DOHH2 (cell line): ENCODE measurements at regions not wholly inside any gene's neighbourhood (a gene's known extent, or its start where the extent isn't known, plus 50 kb on each side); places are given as distances from the start of the nearest gene placed in this dataset.

Source experiments
- H3F3A ChIP-seq: fragments of 200-600 bp; sonication (generic), shearing (Covaris generic); 2 replicates; pipeline ENCODE4 v1.6.0; 2016; ENCODE audit warnings: antibody characterized with exemption, mild to moderate bottlenecking; ENCODE audit not compliant: control insufficient read depth, insufficient read depth
- H3K27ac ChIP-seq: fragments of 200-600 bp; sonication (generic); 2 replicates; pipeline ENCODE4 v1.5.1; 2014; ENCODE audit warnings: low read depth, mild to moderate bottlenecking, low read length, moderate library complexity
- H3K27me3 ChIP-seq: fragments of 200-600 bp; sonication (generic); 2 replicates; pipeline ENCODE4 v1.6.1; 2014; ENCODE audit warnings: mild to moderate bottlenecking, low read length, mixed read lengths; ENCODE audit not compliant: control insufficient read depth
- H3K36me3 ChIP-seq: fragments of 200-600 bp; sonication (generic); 2 replicates; pipeline ENCODE4 v1.6.1; 2014; ENCODE audit warnings: mild to moderate bottlenecking, low read length, moderate library complexity, mixed read lengths; ENCODE audit not compliant: control insufficient read depth
- H3K4me1 ChIP-seq: fragments of 200-600 bp; sonication (generic); 2 replicates; pipeline ENCODE4 v1.6.1; 2014; ENCODE audit warnings: mild to moderate bottlenecking, low read length, mixed read lengths; ENCODE audit not compliant: control insufficient read depth
- H3K4me2 ChIP-seq: fragments of 200-600 bp; sonication (generic); 2 replicates; pipeline ENCODE4 v1.6.0; 2014; ENCODE audit warnings: mild to moderate bottlenecking, low read length, moderate library complexity
- H3K4me3 ChIP-seq: fragments of 200-600 bp; sonication (generic); 2 replicates; pipeline ENCODE4 v1.5.1; 2014; ENCODE audit warnings: mild to moderate bottlenecking, low read length, mixed read lengths
- H3K79me2 ChIP-seq: fragments of 200-600 bp; sonication (generic); 2 replicates; pipeline ENCODE4 v1.6.1; 2014; ENCODE audit warnings: mild to moderate bottlenecking, low read length, mixed read lengths; ENCODE audit not compliant: control insufficient read depth
- H3K9me2 ChIP-seq: fragments of 200-600 bp; sonication (generic); replicated peaks from 2 replicates; pipeline ENCODE4 v1.6.1; 2014; ENCODE audit warnings: mild to moderate bottlenecking, low read length, mixed read lengths; ENCODE audit not compliant: control insufficient read depth
- H3K9me3 ChIP-seq: fragments of 200-600 bp; sonication (generic); 2 replicates; pipeline ENCODE4 v1.6.1; 2014; ENCODE audit warnings: antibody characterized with exemption, low read length, mixed read lengths; ENCODE audit not compliant: control insufficient read depth, insufficient read depth
- H4K20me1 ChIP-seq: fragments of 200-600 bp; sonication (generic); 2 replicates; pipeline ENCODE4 v1.6.0; 2014; ENCODE audit warnings: low read depth, mild to moderate bottlenecking, antibody characterized with exemption, low read length, moderate library complexity; ENCODE audit not compliant: control insufficient read depth, insufficient read depth
- CTCF ChIP-seq: fragments of 200-600 bp; sonication (generic); IDR thresholded peaks from one replicate; pipeline ENCODE4 v1.5.1; 2014; ENCODE audit warnings: antibody characterized with exemption, mild to moderate bottlenecking, low read depth, low read length; ENCODE audit not compliant: poor library complexity, severe bottlenecking
- EZH2phosphoT487 ChIP-seq: fragments of 200-600 bp; sonication (generic); IDR thresholded peaks from 2 replicates; pipeline ENCODE4 v1.6.1; 2017; ENCODE audit warnings: borderline replicate concordance, mild to moderate bottlenecking, antibody characterized with exemption, low read length, moderate library complexity, mixed read lengths

DNA sequence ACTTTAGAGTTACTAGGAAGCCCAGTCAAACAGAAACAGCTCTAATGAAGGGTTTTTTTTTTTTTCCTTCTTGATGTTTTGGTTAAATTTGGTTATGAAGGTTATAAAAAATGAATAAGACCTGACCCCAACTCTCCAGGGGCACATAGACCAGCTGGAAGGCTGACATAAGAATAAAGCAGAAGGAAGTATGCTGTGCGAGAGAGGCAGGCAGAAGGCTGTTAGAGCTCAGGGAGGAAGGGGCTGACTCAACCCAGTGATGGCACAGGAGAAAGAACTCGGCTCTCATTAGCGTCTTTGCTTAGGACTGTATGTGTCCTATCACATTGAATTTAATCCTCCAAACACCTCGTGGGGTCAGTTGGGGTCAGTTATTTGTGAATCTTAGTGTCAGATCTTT, 474.6 kb downstream of the PMP22 start:
- Histone ChIP-seq H3K27ac (no peak overlapping the region), H3K79me2 (no peaks in the 10 kb centered on the region), H3K27me3 (no peaks in the 10 kb centered on the region), H3K4me3 (no peak overlapping the region), H3K9me2 (no peaks in the 10 kb centered on the region), H3K4me1 (no peaks in the 10 kb centered on the region), H3K4me2 (no peak overlapping the region), H3F3A (no peaks in the 10 kb centered on the region), H4K20me1 (no peaks in the 10 kb centered on the region), H3K9me3 (no peaks in the 10 kb centered on the region), H3K36me3 (no peaks in the 10 kb centered on the region)
- TF ChIP-seq EZH2phosphoT487, result no peak
- TF ChIP-seq CTCF, result no peak

GRCh38 chr17:14784997-14785696, 480.0 kb downstream of the PMP22 start:
- H3K4me3 ChIP-seq, result no peak overlapping the region
- no peaks in the 10 kb centered on the region; the same call in 1 of the 2 replicates for H3K9me3 ChIP-seq
- no peaks in the 10 kb centered on the region for H3K36me3 ChIP-seq
- H4K20me1 ChIP-seq, result no peaks in the 10 kb centered on the region
- H3K4me1 ChIP-seq, result no peaks in the 10 kb centered on the region
- no peaks in the 10 kb centered on the region for H3F3A ChIP-seq
- H3K79me2 ChIP-seq, result no peaks in the 10 kb centered on the region
- TF ChIP-seq EZH2phosphoT487 (no peak), CTCF (no peak)
- no peaks in the 10 kb centered on the region for H3K9me2 ChIP-seq
- H3K27me3 ChIP-seq, result no peaks in the 10 kb centered on the region
- H3K4me2 ChIP-seq, result no peak overlapping the region
- H3K27ac ChIP-seq, result no peak overlapping the region

- TF ChIP-seq EZH2phosphoT487 (no peak), CTCF (no peak)
Observed at GRCh38 chr17:14781123-14781522, 480.2 kb downstream of the HS3ST3B1 start.

More at GRCh38 chr17:14781123-14781522, 480.2 kb downstream of the HS3ST3B1 start:
- no peaks in the 10 kb centered on the region; the same call in 1 of the 2 replicates for H3K9me3 ChIP-seq
- H3K27me3 ChIP-seq, result no peaks in the 10 kb centered on the region
- H4K20me1 ChIP-seq, result no peaks in the 10 kb centered on the region
- H3K27ac ChIP-seq, result no peak overlapping the region
- no peak overlapping the region for H3K4me2 ChIP-seq
- no peak overlapping the region for H3K4me3 ChIP-seq
- no peaks in the 10 kb centered on the region for H3K79me2 ChIP-seq
- H3K4me1 ChIP-seq, result no peaks in the 10 kb centered on the region
- H3F3A ChIP-seq, result no peaks in the 10 kb centered on the region
- H3K9me2 ChIP-seq, result no peaks in the 10 kb centered on the region
- no peaks in the 10 kb centered on the region for H3K36me3 ChIP-seq
